BJ (cell line): ENCODE measurements at regions not wholly inside any gene's neighbourhood (a gene's known extent, or its start where the extent isn't known, plus 50 kb on each side); places are given as distances from the start of the nearest gene placed in this dataset.

Experiments used
- CTCF ChIA-PET: fragments of 350-600 bp; formaldehyde crosslinking; extraction: SDS; loops from one replicate; lab custom pipeline; 2021; ENCODE audit warnings: antibody characterized with exemption, inconsistent platforms; lab: Yijun Ruan, JAX
- POLR2A ChIA-PET: fragments of 300-600 bp; sonication (Branson Sonifier 250); formaldehyde crosslinking; extraction: SDS; loops from one replicate; lab custom pipeline; 2021; ENCODE audit warnings: antibody characterized with exemption; lab: Charles Lee
- DNase-seq: peaks from one replicate; pipeline ENCODE4 v3.0.0-alpha.2; 2011; ENCODE audit warnings: low read depth
- H3K27me3 ChIP-seq: 2 replicates; pipeline ENCODE4 v1.6.0; 2011; ENCODE audit warnings: low read length; ENCODE audit not compliant: control insufficient read depth, insufficient read depth
- H3K36me3 ChIP-seq: 2 replicates; pipeline ENCODE4 v1.5.1; 2011; ENCODE audit warnings: low read length; ENCODE audit not compliant: control insufficient read depth, insufficient read depth
- H3K4me3 ChIP-seq: 2 replicates; pipeline ENCODE4 v1.5.1; 2011; ENCODE audit warnings: low read depth, mild to moderate bottlenecking, control low read depth, low read length
- CTCF ChIP-seq: IDR thresholded peaks from 2 replicates; pipeline ENCODE4 v1.5.1; 2011; ENCODE audit warnings: low read depth, mild to moderate bottlenecking, control low read depth, inconsistent platforms, low read length, moderate library complexity; ENCODE audit not compliant: insufficient read depth

GRCh38 chr4:20178902-20179576 lies 72.7 kb upstream of the SLIT2 start:
- no peak overlapping the region for H3K4me3 ChIP-seq
- TF ChIP-seq CTCF: no peak
- ChIA-PET POLR2A (no interaction called here), CTCF (interaction anchor here (0.9 kb wide), 1 partner anchor 12 kb away, joined by 3 read pairs; no protein-coding TSS in a partner anchor)
- H3K27me3 ChIP-seq: no peaks in the 10 kb centered on the region
- DNase-seq: no peak
- H3K36me3 ChIP-seq: no peaks in the 10 kb centered on the region

- TF ChIP-seq CTCF: no peak
- H3K27me3 ChIP-seq: no peaks in the 10 kb centered on the region
Observed at GRCh38 chr4:20176881-20177280, 74.8 kb upstream of the SLIT2 start.

GRCh38 chr4:20172070-20172760 lies 79.5 kb upstream of the SLIT2 start:
- no peak for DNase-seq

More at GRCh38 chr4:20176881-20177280, 74.8 kb upstream of the SLIT2 start:
- POLR2A ChIA-PET: no interaction called here
- DNase-seq: no peak
- Histone ChIP-seq H3K36me3 (no peaks in the 10 kb centered on the region), H3K4me3 (no peak overlapping the region)
- CTCF ChIA-PET: no interaction called here

GRCh38 chr4:20166544-20166943 lies 85.2 kb upstream of the SLIT2 start:
- H3K4me3 ChIP-seq: no peak overlapping the region
- no peak for DNase-seq
- POLR2A ChIA-PET: no interaction called here
- H3K36me3 ChIP-seq: no peaks in the 10 kb centered on the region
- TF ChIP-seq CTCF: no peak
- H3K27me3 ChIP-seq: no peaks in the 10 kb centered on the region
- CTCF ChIA-PET: interaction anchor here (0.7 kb wide), 1 partner anchor 45 kb away, joined by 3 read pairs; no protein-coding TSS in a partner anchor

More at GRCh38 chr4:20172070-20172760, 79.5 kb upstream of the SLIT2 start:
- H3K27me3 ChIP-seq: no peaks in the 10 kb centered on the region
- H3K4me3 ChIP-seq: no peak overlapping the region
- no peaks in the 10 kb centered on the region for H3K36me3 ChIP-seq
- POLR2A ChIA-PET: no interaction called here
- CTCF ChIA-PET: interaction anchor here (0.6 to 1.3 kb wide), 3 partner anchors 11 to 112 kb away, joined by 3 read pairs; no protein-coding TSS in a partner anchor
- TF ChIP-seq CTCF: no peak

GRCh38 chr4:20159516-20159915 lies 92.2 kb upstream of the SLIT2 start:
- no peaks in the 10 kb centered on the region for H3K27me3 ChIP-seq
- POLR2A ChIA-PET: no interaction called here
- no peaks in the 10 kb centered on the region for H3K36me3 ChIP-seq
- no peak for DNase-seq
- H3K4me3 ChIP-seq: no peak overlapping the region
- CTCF ChIA-PET: no interaction called here
- no peak for TF ChIP-seq CTCF
